SKM-1 (cell line): ENCODE measurements at regions not wholly inside any gene's neighbourhood (a gene's known extent, or its start where the extent isn't known, plus 50 kb on each side); places are given as distances from the start of the nearest gene placed in this dataset.

ENCODE experiments used
- DNase-seq: peaks from one replicate; lab custom pipeline; 2025; ENCODE audit not compliant: unreplicated experiment; lab: John Stamatoyannopoulos, UW

- DNase-seq: no peak
Observed at GRCh38 chr15:69829974-69830373, 267.7 kb downstream of the TLE3 start.

- DNase-seq: no peak
Observed at GRCh38 chr15:69830430-69830829, 267.3 kb downstream of the TLE3 start.

- DNase-seq: no peak
Observed at GRCh38 chr15:69830876-69831275, 266.8 kb downstream of the TLE3 start.

- DNase-seq: no peak
Observed at GRCh38 chr15:69834267-69834666, 263.4 kb downstream of the TLE3 start.

GRCh38 chr15:69834761-69835160 lies 263.0 kb downstream of the TLE3 start:
- DNase-seq: no peak

- no peak for DNase-seq
Observed at GRCh38 chr15:69836048-69836447, 261.7 kb downstream of the TLE3 start.

GRCh38 chr15:69836526-69837230 lies 261.0 kb downstream of the TLE3 start:
- no peak for DNase-seq

- DNase-seq: no peak
Observed at GRCh38 chr15:69838338-69838737, 259.4 kb downstream of the TLE3 start.

- DNase-seq: no peak
Observed at GRCh38 chr15:69838994-69839393, 258.7 kb downstream of the TLE3 start.

GRCh38 chr15:69841113-69841828 lies 256.4 kb downstream of the TLE3 start:
- DNase-seq: no peak

GRCh38 chr15:69842851-69843250 lies 254.9 kb downstream of the TLE3 start:
- DNase-seq: no peak

GRCh38 chr15:69843276-69843899 lies 254.3 kb downstream of the TLE3 start:
- DNase-seq: no peak

- no peak for DNase-seq
Observed at GRCh38 chr15:69843900-69844304, 253.8 kb downstream of the TLE3 start.

- no peak for DNase-seq
Observed at GRCh38 chr15:69845159-69845558, 252.6 kb downstream of the TLE3 start.

GRCh38 chr15:69847625-69848024 lies 250.1 kb downstream of the TLE3 start:
- no peak for DNase-seq

- DNase-seq: no peak
Observed at GRCh38 chr15:69848096-69848495, 249.6 kb downstream of the TLE3 start.

- no peak for DNase-seq
Observed at GRCh38 chr15:69848551-69849231, 249.0 kb downstream of the TLE3 start.

- DNase-seq: no peak
Observed at GRCh38 chr15:69849232-69849610, 248.5 kb downstream of the TLE3 start.

GRCh38 chr15:69852482-69852881 lies 245.2 kb downstream of the TLE3 start:
- no peak for DNase-seq

- DNase-seq: no peak
Observed at GRCh38 chr15:69852916-69853315, 244.8 kb downstream of the TLE3 start.

GRCh38 chr15:69853544-69853951 lies 244.2 kb downstream of the TLE3 start:
- no peak for DNase-seq

GRCh38 chr15:69854001-69854400 lies 243.7 kb downstream of the TLE3 start:
- DNase-seq: no peak
